B cell (primary cell): ENCODE measurements at regions not wholly inside any gene's neighbourhood (a gene's known extent, or its start where the extent isn't known, plus 50 kb on each side); places are given as distances from the start of the nearest gene placed in this dataset.

Experiments used
- CTCF ChIP-seq: fragments of 200-600 bp; IDR thresholded peaks from one replicate; pipeline ENCODE4 v1.8.0; 2022; ENCODE audit warnings: antibody characterized with exemption, mild to moderate bottlenecking
- EZH2 ChIP-seq: IDR thresholded peaks from 2 replicates; pipeline ENCODE4 v1.6.1; 2012; ENCODE audit warnings: borderline replicate concordance, low read depth, mild to moderate bottlenecking, moderate library complexity, low read length; ENCODE audit not compliant: insufficient read depth, poor library complexity, severe bottlenecking

- TF ChIP-seq CTCF (no peak), EZH2 (no peak)
Observed at GRCh38 chr9:7456793-7457530, 342.6 kb downstream of the DMAC1 start.
